ENCODE measurements at regions not wholly inside any gene's neighbourhood (a gene's known extent, or its start where the extent isn't known, plus 50 kb on each side); places are given as distances from the start of the nearest gene placed in this dataset.
"Not testable (repeated sequence)": the region's sequence is repeated elsewhere in the genome, so short reads cannot be mapped to it uniquely, and the experiment has no call there.

- TF ChIP-seq JUN (CRISPR knock-in tag; IDR thresholded peaks at IDR 0.05); CTCF (IDR thresholded peaks at IDR 0.05); ESRRA (CRISPR knock-in tag; IDR thresholded peaks at IDR 0.05; ENCODE audit: borderline replicate concordance); TCF7 (CRISPR knock-in tag; IDR thresholded peaks at IDR 0.05; ENCODE audit: low read depth); ELF4 (CRISPR knock-in tag; IDR thresholded peaks at IDR 0.05; ENCODE audit: low read depth); CREB1 (CRISPR knock-in tag; IDR thresholded peaks at IDR 0.05); FOXP1 (CRISPR knock-in tag; IDR thresholded peaks at IDR 0.05; ENCODE audit: borderline replicate concordance); ZNF281 (CRISPR knock-in tag; IDR thresholded peaks at IDR 0.05); TEAD1 (CRISPR knock-in tag; IDR thresholded peaks at IDR 0.05); TEAD4 (CRISPR knock-in tag; IDR thresholded peaks at IDR 0.05); TP53 (CRISPR knock-in tag; IDR thresholded peaks at IDR 0.05); MLX (CRISPR knock-in tag; IDR thresholded peaks at IDR 0.05): not testable (repeated sequence)
These were observed 856.1 kb downstream of the TTLL7 start for GRCh38 chr1:83142802-83143201.
